Fibroblast of lung (primary cell): ENCODE measurements at regions not wholly inside any gene's neighbourhood (a gene's known extent, or its start where the extent isn't known, plus 50 kb on each side); places are given as distances from the start of the nearest gene placed in this dataset.

ENCODE experiments used
- EZH2 ChIP-seq: IDR thresholded peaks from 2 replicates; pipeline ENCODE4 v1.5.1; 2012; ENCODE audit warnings: low read length, control low read depth, mild to moderate bottlenecking; ENCODE audit errors: missing control alignments
- TF ChIP-seq, protein P1 (sequence below), 2 donors: IDR thresholded peaks in 1 of 2; conservative IDR thresholded peaks in 1 of 2; 1 replicate in 1 of 2; 2 replicates in 1 of 2; pipeline ENCODE4 v1.5.1; 2011 to 2012; ENCODE audit warnings: low read length in 2 of 2, control low read depth in 1 of 2, inconsistent platforms in 1 of 2, low read depth in 1 of 2, mild to moderate bottlenecking in 1 of 2

DNA sequence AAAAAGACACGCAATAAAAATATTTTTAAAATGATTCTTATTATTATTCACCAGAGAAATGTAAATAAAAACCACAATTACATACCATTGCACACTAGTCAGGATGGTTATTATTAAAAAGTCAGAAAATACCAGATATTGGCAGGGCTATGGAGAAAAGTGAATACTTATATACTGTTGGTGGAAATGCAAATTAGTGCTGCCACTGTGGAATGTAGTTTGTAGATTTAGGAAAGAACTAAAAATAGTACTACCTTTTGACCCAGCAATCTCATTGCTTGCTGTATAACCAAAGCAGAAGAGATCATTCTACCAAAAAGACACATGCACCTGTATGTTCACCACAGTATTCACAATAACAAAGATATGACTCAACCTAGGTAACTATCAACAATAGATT lies 1237.3 kb upstream of the FAM98A start:
- TF ChIP-seq, protein P1, sequence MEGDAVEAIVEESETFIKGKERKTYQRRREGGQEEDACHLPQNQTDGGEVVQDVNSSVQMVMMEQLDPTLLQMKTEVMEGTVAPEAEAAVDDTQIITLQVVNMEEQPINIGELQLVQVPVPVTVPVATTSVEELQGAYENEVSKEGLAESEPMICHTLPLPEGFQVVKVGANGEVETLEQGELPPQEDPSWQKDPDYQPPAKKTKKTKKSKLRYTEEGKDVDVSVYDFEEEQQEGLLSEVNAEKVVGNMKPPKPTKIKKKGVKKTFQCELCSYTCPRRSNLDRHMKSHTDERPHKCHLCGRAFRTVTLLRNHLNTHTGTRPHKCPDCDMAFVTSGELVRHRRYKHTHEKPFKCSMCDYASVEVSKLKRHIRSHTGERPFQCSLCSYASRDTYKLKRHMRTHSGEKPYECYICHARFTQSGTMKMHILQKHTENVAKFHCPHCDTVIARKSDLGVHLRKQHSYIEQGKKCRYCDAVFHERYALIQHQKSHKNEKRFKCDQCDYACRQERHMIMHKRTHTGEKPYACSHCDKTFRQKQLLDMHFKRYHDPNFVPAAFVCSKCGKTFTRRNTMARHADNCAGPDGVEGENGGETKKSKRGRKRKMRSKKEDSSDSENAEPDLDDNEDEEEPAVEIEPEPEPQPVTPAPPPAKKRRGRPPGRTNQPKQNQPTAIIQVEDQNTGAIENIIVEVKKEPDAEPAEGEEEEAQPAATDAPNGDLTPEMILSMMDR (conservative IDR thresholded peaks at IDR 0.05 in 1 of 2, IDR thresholded peaks at IDR 0.05 in 1 of 2; ENCODE audit: low read depth in 1 of 2, low read length in 2 of 2): no peak
- no peak for TF ChIP-seq EZH2
